ENCODE measurements at regions not wholly inside any gene's neighbourhood (a gene's known extent, or its start where the extent isn't known, plus 50 kb on each side); places are given as distances from the start of the nearest gene placed in this dataset.

- Histone ChIP-seq H3K9me3 (ENCODE audit: low read depth, low read length) (no peaks in the 10 kb centered on the region), H2AFZ (ENCODE audit: low read length) (no peak overlapping the region), H3K36me3 (ENCODE audit: insufficient read depth, low read length) (no peaks in the 10 kb centered on the region), H3K4me2 (ENCODE audit: insufficient read depth, low read length) (no peak overlapping the region), H4K20me1 (ENCODE audit: insufficient read depth, low read length) (no peaks in the 10 kb centered on the region), H3K27me3 (ENCODE audit: insufficient read depth, low read length) (peaks cover 8% of the 10 kb centered on the region), H3K27ac (ENCODE audit: low read depth, low read length) (no peak overlapping the region), H3K4me1 (ENCODE audit: insufficient read depth, low read length) (no peaks in the 10 kb centered on the region), H3K79me2 (ENCODE audit: insufficient read depth, low read length) (no peaks in the 10 kb centered on the region), H3K4me3 (ENCODE audit: insufficient read depth, low read length) (no peak overlapping the region)
- TF ChIP-seq CTCF (IDR thresholded peaks at IDR 0.05; ENCODE audit: extremely low read depth, low read depth, low read length) = no peak
- no peak for DNase-seq (ENCODE audit: insufficient read length, low spot score, missing footprints)
These were observed 87.4 kb downstream of the SLC4A3 start for GRCh38 chr2:219714681-219715400.

GRCh38 chr2:219718066-219718465, 90.6 kb downstream of the SLC4A3 start:
- no peak for TF ChIP-seq CTCF (IDR thresholded peaks at IDR 0.05; ENCODE audit: extremely low read depth, low read depth, low read length)

GRCh38 chr2:219719521-219719920, 92.1 kb downstream of the SLC4A3 start:
- Histone ChIP-seq H3K79me2 (ENCODE audit: insufficient read depth, low read length) (no peaks in the 10 kb centered on the region), H3K36me3 (ENCODE audit: insufficient read depth, low read length) (no peaks in the 10 kb centered on the region), H3K27ac (ENCODE audit: low read depth, low read length) (no peak overlapping the region), H3K4me1 (ENCODE audit: insufficient read depth, low read length) (no peaks in the 10 kb centered on the region), H3K4me3 (ENCODE audit: insufficient read depth, low read length) (no peak overlapping the region), H2AFZ (ENCODE audit: low read length) (no peak overlapping the region), H4K20me1 (ENCODE audit: insufficient read depth, low read length) (no peaks in the 10 kb centered on the region), H3K9me3 (ENCODE audit: low read depth, low read length) (no peaks in the 10 kb centered on the region), H3K4me2 (ENCODE audit: insufficient read depth, low read length) (no peak overlapping the region), H3K27me3 (ENCODE audit: insufficient read depth, low read length) (no peaks in the 10 kb centered on the region)
- no peak for DNase-seq (ENCODE audit: insufficient read length, low spot score, missing footprints)
- no peak for TF ChIP-seq CTCF (IDR thresholded peaks at IDR 0.05; ENCODE audit: extremely low read depth, low read depth, low read length)

More at GRCh38 chr2:219718066-219718465, 90.6 kb downstream of the SLC4A3 start:
- no peaks in the 10 kb centered on the region for H3K27me3 ChIP-seq (ENCODE audit: insufficient read depth, low read length)
- H3K4me2 ChIP-seq (ENCODE audit: insufficient read depth, low read length) = no peak overlapping the region
- no peak overlapping the region for H2AFZ ChIP-seq (ENCODE audit: low read length)
- no peak overlapping the region for H3K4me3 ChIP-seq (ENCODE audit: insufficient read depth, low read length)
- H4K20me1 ChIP-seq (ENCODE audit: insufficient read depth, low read length) = no peaks in the 10 kb centered on the region
- no peak overlapping the region for H3K27ac ChIP-seq (ENCODE audit: low read depth, low read length)
- H3K4me1 ChIP-seq (ENCODE audit: insufficient read depth, low read length) = no peaks in the 10 kb centered on the region
- no peak for DNase-seq (ENCODE audit: insufficient read length, low spot score, missing footprints)
- no peaks in the 10 kb centered on the region for H3K79me2 ChIP-seq (ENCODE audit: insufficient read depth, low read length)
- no peaks in the 10 kb centered on the region for H3K36me3 ChIP-seq (ENCODE audit: insufficient read depth, low read length)
- H3K9me3 ChIP-seq (ENCODE audit: low read depth, low read length) = no peaks in the 10 kb centered on the region

GRCh38 chr2:219720956-219721355, 93.5 kb downstream of the SLC4A3 start:
- TF ChIP-seq CTCF (IDR thresholded peaks at IDR 0.05; ENCODE audit: extremely low read depth, low read depth, low read length) = no peak

More at GRCh38 chr2:219720956-219721355, 93.5 kb downstream of the SLC4A3 start:
- Histone ChIP-seq H3K27me3 (ENCODE audit: insufficient read depth, low read length) (no peaks in the 10 kb centered on the region), H3K79me2 (ENCODE audit: insufficient read depth, low read length) (no peaks in the 10 kb centered on the region), H3K4me2 (ENCODE audit: insufficient read depth, low read length) (no peak overlapping the region), H3K27ac (ENCODE audit: low read depth, low read length) (no peak overlapping the region), H3K9me3 (ENCODE audit: low read depth, low read length) (no peaks in the 10 kb centered on the region), H3K4me3 (ENCODE audit: insufficient read depth, low read length) (no peak overlapping the region), H2AFZ (ENCODE audit: low read length) (no peak overlapping the region), H3K36me3 (ENCODE audit: insufficient read depth, low read length) (no peaks in the 10 kb centered on the region), H4K20me1 (ENCODE audit: insufficient read depth, low read length) (no peaks in the 10 kb centered on the region), H3K4me1 (ENCODE audit: insufficient read depth, low read length) (no peaks in the 10 kb centered on the region)
- no peak for DNase-seq (ENCODE audit: insufficient read length, low spot score, missing footprints)
